ENCODE measurements at regions not wholly inside any gene's neighbourhood (a gene's known extent, or its start where the extent isn't known, plus 50 kb on each side); places are given as distances from the start of the nearest gene placed in this dataset.
"Not testable (repeated sequence)": the region's sequence is repeated elsewhere in the genome, so short reads cannot be mapped to it uniquely, and the experiment has no call there.

GRCh38 chr1:120278259-120278610 is 101.9 kb upstream of the SEC22B start:
- DNase-seq (ENCODE audit: low spot score), result not testable (repeated sequence)

GRCh38 chr1:120277428-120278258 is 101.3 kb upstream of the SEC22B start:
- DNase-seq (ENCODE audit: low spot score), result not testable (repeated sequence)

DNA sequence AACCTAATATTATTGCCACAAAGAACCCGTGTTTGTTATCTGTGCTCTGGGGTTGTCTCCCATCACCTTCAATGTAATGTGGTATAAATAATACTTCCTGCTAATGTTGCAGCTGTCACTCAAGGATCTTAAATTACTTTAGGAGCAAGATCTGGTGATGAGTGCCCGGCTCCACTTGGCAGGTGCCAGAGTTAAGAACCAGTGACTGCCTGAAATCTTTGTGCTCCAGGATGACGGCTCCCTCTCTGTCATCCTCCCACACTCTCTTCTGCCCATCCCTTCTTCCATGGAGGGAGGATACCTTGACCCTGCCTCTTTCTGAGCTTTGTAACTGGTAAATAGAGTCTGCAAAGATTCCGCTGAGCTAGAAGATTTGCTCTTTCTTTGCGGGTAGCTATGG is 100.4 kb upstream of the SEC22B start:
- DNase-seq (ENCODE audit: low spot score), result not testable (repeated sequence)

- not testable (repeated sequence) for DNase-seq (ENCODE audit: low spot score)
These were observed 98.1 kb upstream of the SEC22B start for GRCh38 chr1:120274438-120274837.

- DNase-seq (ENCODE audit: low spot score), result not testable (repeated sequence)
These were observed 97.0 kb upstream of the SEC22B start for GRCh38 chr1:120273363-120273762.

- not testable (repeated sequence) for DNase-seq (ENCODE audit: low spot score)
These were observed 95.9 kb upstream of the SEC22B start for GRCh38 chr1:120272242-120272641.

GRCh38 chr1:120271561-120272221 is 95.4 kb upstream of the SEC22B start:
- not testable (repeated sequence) for DNase-seq (ENCODE audit: low spot score)

- DNase-seq (ENCODE audit: low spot score), result not testable (repeated sequence)
These were observed 91.7 kb upstream of the SEC22B start for GRCh38 chr1:120267894-120268551.

- not testable (repeated sequence) for DNase-seq (ENCODE audit: low spot score)
These were observed 88.2 kb upstream of the SEC22B start for GRCh38 chr1:120264564-120264963.

DNA sequence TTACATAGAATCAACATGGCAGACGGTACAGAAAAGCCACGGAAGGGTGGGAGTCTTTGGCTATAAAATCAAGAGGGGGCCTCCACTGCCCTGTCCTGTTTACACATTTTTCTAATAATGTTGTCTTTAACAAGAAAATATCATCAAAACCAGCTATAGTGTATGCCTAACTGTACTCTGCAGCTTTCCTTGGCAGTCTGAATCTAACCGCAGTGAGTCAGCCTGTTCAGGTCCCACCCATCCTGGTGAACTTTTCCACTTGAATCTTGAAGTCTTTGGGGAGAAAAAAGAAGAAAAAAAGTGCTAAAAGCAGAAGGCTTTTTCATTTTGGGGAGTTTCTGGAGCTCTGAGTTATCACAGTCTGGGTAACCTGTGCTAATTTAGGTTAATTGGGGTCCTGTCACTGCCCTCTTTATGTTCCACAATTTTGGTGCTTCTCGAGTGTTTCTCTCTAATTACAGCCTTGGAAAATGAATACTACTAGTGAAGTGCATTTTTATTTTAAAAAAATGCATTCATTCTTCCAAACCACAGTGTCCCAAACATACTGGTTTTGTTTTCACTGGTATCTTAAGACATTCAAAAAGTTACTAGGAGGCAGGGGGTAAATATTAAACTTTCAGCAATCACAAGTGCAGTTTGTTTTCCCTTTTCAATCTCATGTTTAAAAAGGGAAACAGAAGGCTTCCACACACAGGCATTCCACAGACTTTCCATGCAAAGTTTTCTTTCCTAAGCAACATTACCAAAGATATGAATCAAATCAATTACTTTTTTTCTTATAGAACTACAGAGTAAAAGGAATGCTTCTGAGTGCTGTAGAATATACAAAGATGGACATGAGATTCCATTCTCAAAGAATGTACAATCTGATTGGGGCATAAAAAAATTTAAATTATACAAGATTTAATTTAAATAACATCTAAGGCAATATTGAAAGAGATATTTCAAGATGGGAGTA is 86.8 kb upstream of the SEC22B start:
- DNase-seq (ENCODE audit: low spot score), result not testable (repeated sequence)

DNA sequence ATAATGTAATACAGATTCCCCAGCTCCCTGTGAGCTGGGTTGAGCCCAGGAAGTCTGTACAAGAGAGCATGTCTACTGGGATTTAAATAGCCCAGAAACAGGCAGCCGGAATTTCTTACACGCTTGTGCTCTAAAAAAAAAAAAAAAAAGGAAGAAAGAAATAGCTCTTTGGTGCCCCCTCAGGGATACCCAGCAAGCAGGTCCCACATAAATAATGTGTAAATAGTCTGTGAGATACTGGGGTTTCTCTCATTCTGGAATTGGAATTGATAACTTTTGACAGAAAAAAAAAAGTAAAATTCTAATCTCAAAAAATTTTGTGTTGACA is 81.4 kb upstream of the SEC22B start:
- not testable (repeated sequence) for DNase-seq (ENCODE audit: low spot score)

DNA sequence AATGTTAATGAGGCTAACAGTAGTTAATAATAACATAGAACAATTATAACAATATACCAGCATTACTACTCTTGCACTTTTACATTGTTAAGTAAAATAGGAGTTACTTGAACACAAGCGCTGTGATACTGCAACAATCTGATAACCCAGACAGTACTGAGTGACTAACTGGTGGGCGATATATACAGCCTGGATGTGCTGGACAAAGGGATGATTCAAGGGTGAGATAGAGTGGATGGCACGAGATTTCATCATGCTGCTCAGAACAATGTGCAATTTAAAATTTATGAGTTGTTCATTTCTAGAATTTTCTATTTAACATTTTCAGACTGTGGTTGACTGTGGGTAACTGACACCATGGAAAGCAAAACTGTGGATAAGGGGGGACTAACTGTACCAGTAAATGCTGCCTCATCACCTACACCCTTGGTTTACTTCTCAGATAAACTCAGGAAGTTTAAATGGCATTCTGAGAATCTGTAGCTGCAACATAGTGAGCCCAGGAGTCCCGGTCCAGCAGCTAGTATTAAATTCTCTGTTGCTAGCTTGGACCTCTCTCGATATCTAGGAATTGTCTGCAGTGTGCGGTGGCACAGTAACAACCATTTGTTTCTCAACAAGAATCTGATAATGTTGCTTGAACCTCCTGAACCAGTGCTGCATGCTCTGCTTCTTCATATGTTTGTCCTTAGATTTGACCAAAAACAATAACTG is 80.9 kb upstream of the SEC22B start:
- DNase-seq (ENCODE audit: low spot score), result not testable (repeated sequence)

DNA sequence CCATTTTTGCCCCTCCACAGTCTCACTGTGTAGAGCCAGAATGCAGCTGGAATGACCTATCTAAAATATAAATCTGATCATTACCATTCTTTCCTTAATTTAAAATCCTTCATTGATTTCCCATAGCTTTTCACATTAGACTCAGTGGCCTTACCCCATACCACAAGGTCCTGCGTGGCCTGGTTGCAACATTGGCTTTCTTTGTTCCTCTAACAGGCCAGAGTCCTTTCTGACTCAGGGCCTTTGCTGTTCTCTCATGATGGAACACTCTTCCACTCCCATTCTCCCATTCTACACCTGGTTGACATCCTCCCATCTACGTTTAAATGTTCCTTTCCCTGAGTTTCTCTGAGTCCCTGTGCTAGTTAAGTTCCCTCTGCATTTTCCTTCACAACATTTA is 74.4 kb upstream of the SEC22B start:
- DNase-seq (ENCODE audit: low spot score), result not testable (repeated sequence)

GRCh38 chr1:120248726-120249427 is 72.6 kb upstream of the SEC22B start:
- not testable (repeated sequence) for DNase-seq (ENCODE audit: low spot score)

DNA sequence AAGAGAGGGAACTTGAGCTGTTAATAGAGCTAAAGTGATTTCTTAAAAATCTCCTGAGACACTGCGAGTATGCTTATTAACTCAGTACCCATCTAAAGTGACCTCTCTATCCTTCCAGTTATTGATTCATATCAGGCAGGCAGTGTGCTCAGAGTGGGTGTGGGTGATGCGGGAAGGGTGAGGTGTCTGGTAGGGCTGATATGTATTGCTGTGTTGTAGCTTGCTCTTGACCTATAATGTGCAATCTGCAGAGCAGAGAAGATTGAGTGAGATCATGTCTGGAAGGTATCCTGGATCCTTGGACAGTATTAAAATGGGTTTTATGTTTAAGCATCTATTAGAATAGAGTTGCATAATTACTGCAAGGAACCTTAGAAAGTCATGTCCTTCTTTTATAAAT is 71.9 kb upstream of the SEC22B start:
- DNase-seq (ENCODE audit: low spot score), result not testable (repeated sequence)

DNA sequence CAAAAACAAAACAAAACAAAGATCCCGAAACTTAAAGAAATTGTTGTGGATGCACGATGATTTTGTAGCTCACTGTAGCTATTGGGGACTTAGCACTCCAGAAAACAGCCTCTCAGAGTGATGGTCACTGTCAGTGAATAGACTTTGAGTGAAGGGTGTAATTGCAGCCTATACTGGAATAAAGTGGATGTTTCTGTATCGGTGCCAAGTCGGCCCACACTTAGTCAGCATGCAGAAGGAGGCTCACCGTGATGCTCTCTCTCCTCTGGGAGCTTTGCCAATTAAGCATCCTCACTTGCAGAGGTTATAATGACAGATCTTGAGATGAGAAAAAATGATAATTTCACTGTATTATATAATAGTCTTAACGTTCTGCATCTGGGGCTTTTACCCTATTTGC is 67.5 kb upstream of the SEC22B start:
- not testable (repeated sequence) for DNase-seq (ENCODE audit: low spot score)

GRCh38 chr1:120242582-120242981 is 66.3 kb upstream of the SEC22B start:
- not testable (repeated sequence) for DNase-seq (ENCODE audit: low spot score)

GRCh38 chr1:120241868-120242267 is 65.5 kb upstream of the SEC22B start:
- not testable (repeated sequence) for DNase-seq (ENCODE audit: low spot score)

DNA sequence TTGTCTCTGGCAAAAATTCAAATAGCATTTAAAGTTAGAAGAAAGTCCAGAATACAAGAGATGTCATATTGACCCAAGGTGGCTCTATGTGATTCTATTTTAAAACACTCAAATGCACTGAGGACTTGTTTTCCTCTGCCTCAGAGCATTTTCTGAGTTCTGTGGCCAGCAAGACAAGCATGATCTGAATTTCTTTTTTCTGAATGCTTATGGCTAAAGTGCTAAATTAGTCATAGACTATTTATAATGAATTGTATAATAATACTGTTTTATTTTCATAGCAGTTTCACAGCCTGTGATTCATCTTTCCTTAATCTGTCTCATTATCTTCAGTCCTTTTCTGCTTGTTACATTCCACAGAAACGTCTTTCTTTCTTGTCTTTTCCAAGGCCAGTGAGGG is 63.9 kb upstream of the SEC22B start:
- DNase-seq (ENCODE audit: low spot score), result not testable (repeated sequence)

GRCh38 chr1:120239351-120239750 is 63.0 kb upstream of the SEC22B start:
- not testable (repeated sequence) for DNase-seq (ENCODE audit: low spot score)

Data from LoVo (cell line).